SKM-1 (cell line): ENCODE measurements at regions not wholly inside any gene's neighbourhood (a gene's known extent, or its start where the extent isn't known, plus 50 kb on each side); places are given as distances from the start of the nearest gene placed in this dataset.
"Not testable (repeated sequence)": the region's sequence is repeated elsewhere in the genome, so short reads cannot be mapped to it uniquely, and the experiment has no call there.

Source experiments
- DNase-seq: peaks from one replicate; lab custom pipeline; 2025; ENCODE audit not compliant: unreplicated experiment; lab: John Stamatoyannopoulos, UW

GRCh38 chr5:86493777-86494176, 124.0 kb upstream of the COX7C start:
- no peak for DNase-seq

- no peak for DNase-seq
These were observed 116.8 kb upstream of the COX7C start for GRCh38 chr5:86500947-86501346.

GRCh38 chr5:86507574-86507973, 110.2 kb upstream of the COX7C start:
- DNase-seq: no peak

GRCh38 chr5:86510330-86510915, 107.3 kb upstream of the COX7C start:
- not testable (repeated sequence) for DNase-seq

GRCh38 chr5:86523718-86524117, 94.0 kb upstream of the COX7C start:
- DNase-seq: no peak

GRCh38 chr5:86525622-86526021, 92.1 kb upstream of the COX7C start:
- DNase-seq: no peak

GRCh38 chr5:86526811-86527348, 90.9 kb upstream of the COX7C start:
- DNase-seq: no peak

- DNase-seq: no peak
These were observed 85.3 kb upstream of the COX7C start for GRCh38 chr5:86532429-86532828.

GRCh38 chr5:86536396-86536795, 81.3 kb upstream of the COX7C start:
- no peak for DNase-seq

GRCh38 chr5:86542532-86542931, 75.2 kb upstream of the COX7C start:
- no peak for DNase-seq

GRCh38 chr5:86546044-86546443, 71.7 kb upstream of the COX7C start:
- DNase-seq: no peak

- DNase-seq: no peak
These were observed 71.2 kb upstream of the COX7C start for GRCh38 chr5:86546582-86546981.

- no peak for DNase-seq
These were observed 63.1 kb upstream of the COX7C start for GRCh38 chr5:86554638-86555037.

- DNase-seq: no peak
These were observed 59.8 kb upstream of the COX7C start for GRCh38 chr5:86557920-86558319.

GRCh38 chr5:86565197-86565789, 52.4 kb upstream of the COX7C start:
- no peak for DNase-seq

- not testable (repeated sequence) for DNase-seq
These were observed 51.7 kb upstream of the COX7C start for GRCh38 chr5:86566030-86566429.
